Smooth muscle cell (in vitro differentiated cells): ENCODE measurements at regions not wholly inside any gene's neighbourhood (a gene's known extent, or its start where the extent isn't known, plus 50 kb on each side); places are given as distances from the start of the nearest gene placed in this dataset.
"Not testable (repeated sequence)": the region's sequence is repeated elsewhere in the genome, so short reads cannot be mapped to it uniquely, and the experiment has no call there.

Experiments
- DNase-seq: peaks from one replicate; lab custom pipeline; 2025; ENCODE audit not compliant: unreplicated experiment; lab: John Stamatoyannopoulos, UW
- H2AFZ ChIP-seq: fragments of 200-600 bp; sonication (generic); 2 replicates; pipeline ENCODE4 v1.6.0; 2016; ENCODE audit warnings: antibody characterized with exemption, low read depth, mild to moderate bottlenecking
- H3F3A ChIP-seq: fragments of 200-600 bp; sonication (generic); 2 replicates; pipeline ENCODE4 v1.6.0; 2017; ENCODE audit warnings: antibody characterized with exemption, low read depth
- H3K27ac ChIP-seq: fragments of 200-600 bp; sonication (generic); 2 replicates; pipeline ENCODE4 v1.5.1; 2016; ENCODE audit warnings: low read depth, mild to moderate bottlenecking
- H3K27me3 ChIP-seq: fragments of 200-600 bp; sonication (generic); 2 replicates; pipeline ENCODE4 v1.6.1; 2016; ENCODE audit warnings: low read depth, mild to moderate bottlenecking
- H3K36me3 ChIP-seq: fragments of 200-600 bp; sonication (generic); 2 replicates; pipeline ENCODE4 v1.5.1; 2016; ENCODE audit warnings: low read depth
- H3K4me1 ChIP-seq: fragments of 200-600 bp; sonication (generic); 2 replicates; pipeline ENCODE4 v1.5.1; 2016; ENCODE audit warnings: low read depth
- H3K4me2 ChIP-seq: fragments of 200-600 bp; sonication (generic); 2 replicates; pipeline ENCODE4 v1.6.0; 2016; ENCODE audit warnings: mild to moderate bottlenecking
- H3K4me3 ChIP-seq: fragments of 200-600 bp; sonication (generic); 2 replicates; pipeline ENCODE4 v1.5.1; 2016; ENCODE audit warnings: mild to moderate bottlenecking
- H3K79me2 ChIP-seq: fragments of 200-600 bp; sonication (generic); 2 replicates; pipeline ENCODE4 v1.6.0; 2016; ENCODE audit warnings: low read depth, mild to moderate bottlenecking
- H3K9ac ChIP-seq: fragments of 200-600 bp; sonication (generic); 2 replicates; pipeline ENCODE4 v1.6.0; 2016; ENCODE audit warnings: low read depth
- H3K9me3 ChIP-seq: fragments of 200-600 bp; sonication (generic); replicated peaks from 2 replicates; pipeline ENCODE4 v1.5.1; 2016; ENCODE audit warnings: low read depth
- H4K20me1 ChIP-seq: fragments of 200-600 bp; sonication (generic); 2 replicates; pipeline ENCODE4 v1.6.0; 2016; ENCODE audit warnings: low read depth
- WGBS: methylation state at CpG from one replicate; pipeline ENCODE4 v1.1.7; 2016; ENCODE audit warnings: low lambda C conversion rate; 5-methylcytosine and 5-hydroxymethylcytosine counted together
- TF ChIP-seq, protein P1 (sequence below): fragments of 200-600 bp; sonication (generic); IDR thresholded peaks from 2 replicates; pipeline ENCODE4 v1.5.1; 2017; ENCODE audit warnings: borderline replicate concordance, mild to moderate bottlenecking, antibody characterized with exemption; ENCODE audit not compliant: insufficient read depth, poor library complexity, severe bottlenecking

DNA sequence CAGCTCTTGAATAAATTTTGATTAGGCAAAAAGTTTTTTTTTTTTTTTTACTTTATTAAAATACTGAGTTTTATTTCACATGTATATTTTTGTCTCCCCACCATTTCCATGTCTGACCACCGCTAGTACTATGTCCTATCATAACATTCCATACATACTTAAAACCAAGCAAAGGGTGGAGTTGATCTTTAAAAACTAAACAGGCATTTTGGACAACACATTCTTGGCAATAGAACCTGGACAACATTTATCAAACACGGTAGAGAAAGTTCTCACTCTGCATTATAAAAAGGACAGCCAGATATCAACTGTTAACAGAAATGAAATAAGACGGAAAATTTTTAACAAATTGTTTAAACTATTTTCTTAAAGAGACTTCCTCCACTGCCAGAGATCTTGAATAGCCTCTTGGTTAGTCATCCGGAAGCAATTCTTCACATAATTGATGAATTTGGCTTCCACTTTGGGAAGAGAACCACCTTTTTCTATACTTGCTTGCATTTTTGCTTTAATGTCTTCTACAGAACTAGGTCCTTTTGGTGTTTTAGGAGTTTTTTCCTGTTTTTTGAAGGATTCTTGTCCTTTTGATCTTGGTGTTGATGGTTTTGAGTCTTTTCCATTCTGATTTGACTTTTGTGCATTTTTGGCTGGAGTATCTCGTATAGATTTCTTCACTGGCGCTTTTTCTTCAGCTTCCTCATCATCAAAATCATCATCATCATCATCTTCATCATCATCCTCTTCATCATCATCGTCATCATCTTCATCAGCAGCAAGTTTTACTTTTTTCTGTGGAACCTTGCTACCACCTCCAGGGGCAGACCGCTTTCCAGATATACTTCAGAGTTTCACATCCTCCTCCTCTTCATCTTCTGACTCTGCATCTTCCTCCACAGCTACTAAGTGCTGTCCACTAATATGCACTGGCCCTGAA is 58.7 kb downstream of the POU5F2 start:
- H3F3A ChIP-seq, H3K36me3 ChIP-seq, H3K79me2 ChIP-seq, H4K20me1 ChIP-seq, H2AFZ ChIP-seq, H3K4me1 ChIP-seq, H3K27ac ChIP-seq, H3K9me3 ChIP-seq, H3K27me3 ChIP-seq, H3K4me2 ChIP-seq, H3K9ac ChIP-seq, DNase-seq, H3K4me3 ChIP-seq: not testable (repeated sequence)
- WGBS: 80% methylated on average over 8 of the region's 8 CpGs

DNA sequence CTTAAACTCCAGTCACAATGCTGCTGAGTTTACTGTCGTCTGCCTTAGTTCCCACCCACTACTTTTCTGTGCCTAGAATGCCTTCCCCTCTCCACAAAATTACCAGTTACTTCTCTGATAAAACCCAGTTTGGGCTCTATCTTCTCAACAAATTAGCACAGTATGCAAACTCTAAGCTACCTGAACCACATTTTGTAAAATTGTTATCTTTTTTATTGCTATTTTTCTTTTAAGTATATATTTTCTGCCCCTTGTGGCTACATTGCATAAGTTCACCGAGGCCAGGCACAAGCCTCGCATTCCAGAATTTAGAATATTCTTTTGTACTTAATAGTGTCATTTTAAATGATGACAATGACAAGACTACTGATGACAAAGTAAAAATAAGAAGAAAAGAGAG is 60.0 kb downstream of the POU5F2 start:
- Histone ChIP-seq H3K36me3 (no peaks in the 10 kb centered on the region), H3K4me1 (peaks cover 20% of the 10 kb centered on the region), H3K4me2 (peak overlapping the region; percentile 19), H3K27ac (no peak overlapping the region), H3F3A (no peaks in the 10 kb centered on the region), H3K9me3 (no peaks in the 10 kb centered on the region), H3K4me3 (no peak overlapping the region), H3K9ac (no peak overlapping the region), H4K20me1 (no peaks in the 10 kb centered on the region), H3K27me3 (no peaks in the 10 kb centered on the region), H3K79me2 (no peaks in the 10 kb centered on the region), H2AFZ (no peak overlapping the region)
- DNase-seq: no peak
- WGBS: 30% methylated on average over 3 of the region's 3 CpGs
- TF ChIP-seq, protein P1, sequence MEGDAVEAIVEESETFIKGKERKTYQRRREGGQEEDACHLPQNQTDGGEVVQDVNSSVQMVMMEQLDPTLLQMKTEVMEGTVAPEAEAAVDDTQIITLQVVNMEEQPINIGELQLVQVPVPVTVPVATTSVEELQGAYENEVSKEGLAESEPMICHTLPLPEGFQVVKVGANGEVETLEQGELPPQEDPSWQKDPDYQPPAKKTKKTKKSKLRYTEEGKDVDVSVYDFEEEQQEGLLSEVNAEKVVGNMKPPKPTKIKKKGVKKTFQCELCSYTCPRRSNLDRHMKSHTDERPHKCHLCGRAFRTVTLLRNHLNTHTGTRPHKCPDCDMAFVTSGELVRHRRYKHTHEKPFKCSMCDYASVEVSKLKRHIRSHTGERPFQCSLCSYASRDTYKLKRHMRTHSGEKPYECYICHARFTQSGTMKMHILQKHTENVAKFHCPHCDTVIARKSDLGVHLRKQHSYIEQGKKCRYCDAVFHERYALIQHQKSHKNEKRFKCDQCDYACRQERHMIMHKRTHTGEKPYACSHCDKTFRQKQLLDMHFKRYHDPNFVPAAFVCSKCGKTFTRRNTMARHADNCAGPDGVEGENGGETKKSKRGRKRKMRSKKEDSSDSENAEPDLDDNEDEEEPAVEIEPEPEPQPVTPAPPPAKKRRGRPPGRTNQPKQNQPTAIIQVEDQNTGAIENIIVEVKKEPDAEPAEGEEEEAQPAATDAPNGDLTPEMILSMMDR: peak; percentile 41

DNA sequence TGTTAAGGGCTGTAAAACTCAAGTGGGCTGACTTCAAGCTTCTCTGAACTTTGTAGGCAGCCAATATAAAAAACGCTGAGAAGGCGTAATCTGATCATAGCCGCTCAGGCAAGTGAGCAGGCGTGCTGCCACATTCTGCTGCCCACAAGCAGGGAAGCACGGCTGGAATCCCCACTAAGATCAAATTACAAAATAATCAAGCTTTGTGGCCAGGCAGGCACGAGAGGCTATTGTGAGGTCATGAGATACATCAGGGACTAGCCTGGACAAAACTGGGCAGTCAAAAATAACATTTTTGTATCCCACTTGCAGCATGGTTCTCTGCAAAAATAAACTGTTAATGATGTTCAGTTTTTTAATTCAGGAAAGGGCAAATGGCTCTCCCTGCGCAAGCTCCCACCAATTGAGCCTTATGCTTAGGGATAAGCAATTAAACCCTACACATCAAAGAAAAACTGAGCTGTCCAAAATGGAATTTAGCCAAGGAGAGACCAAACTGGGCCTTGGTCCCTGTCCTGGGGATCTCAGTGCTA is 64.0 kb downstream of the POU5F2 start:
- Histone ChIP-seq H3K9ac (no peak overlapping the region), H3K36me3 (no peaks in the 10 kb centered on the region), H3K4me2 (peak overlapping the region; percentile 2), H3K9me3 (no peaks in the 10 kb centered on the region), H3F3A (no peaks in the 10 kb centered on the region), H3K27ac (no peak overlapping the region), H3K4me1 (peaks cover 20% of the 10 kb centered on the region), H2AFZ (no peak overlapping the region), H3K79me2 (no peaks in the 10 kb centered on the region), H3K27me3 (peaks cover 25% of the 10 kb centered on the region), H4K20me1 (no peaks in the 10 kb centered on the region), H3K4me3 (no peak overlapping the region)
- TF ChIP-seq, protein P1: no peak
- WGBS: 10% methylated on average over 7 of the region's 7 CpGs
- DNase-seq: peak; percentile 5

DNA sequence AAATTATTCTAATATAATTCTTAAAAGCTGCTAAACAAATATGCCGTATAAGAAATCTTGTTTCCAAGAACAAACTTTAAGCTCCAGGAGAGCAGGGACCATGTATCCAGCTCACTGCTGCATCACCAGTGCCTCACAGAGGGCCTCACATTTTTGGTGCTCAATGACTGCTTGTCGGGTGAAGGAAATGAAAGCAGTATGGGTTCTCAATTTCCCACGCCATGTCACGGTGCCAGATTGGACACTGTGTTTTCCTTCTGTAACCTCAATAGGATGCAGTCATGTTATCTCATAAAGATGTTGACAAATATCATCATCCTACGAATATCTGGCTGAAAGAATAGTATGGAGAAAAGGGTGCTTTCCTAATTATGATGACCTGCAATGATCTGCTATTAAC is 64.7 kb downstream of the POU5F2 start:
- no peaks in the 10 kb centered on the region for H3K79me2 ChIP-seq
- no peaks in the 10 kb centered on the region for H3K36me3 ChIP-seq
- no peaks in the 10 kb centered on the region for H3F3A ChIP-seq
- H4K20me1 ChIP-seq: no peaks in the 10 kb centered on the region
- WGBS: 89% methylated on average over 5 of the region's 5 CpGs
- H3K27ac ChIP-seq: no peak overlapping the region
- peaks cover 20% of the 10 kb centered on the region for H3K4me1 ChIP-seq
- H3K4me3 ChIP-seq: no peak overlapping the region
- no peak overlapping the region for H3K9ac ChIP-seq
- H3K9me3 ChIP-seq: no peaks in the 10 kb centered on the region
- H2AFZ ChIP-seq: no peak overlapping the region
- H3K27me3 ChIP-seq: peaks cover 25% of the 10 kb centered on the region
- TF ChIP-seq, protein P1: no peak
- peak overlapping the region; percentile 2 for H3K4me2 ChIP-seq
- DNase-seq: no peak
